Suprapubic skin (tissue), 4 donors: ENCODE measurements at regions not wholly inside any gene's neighbourhood (a gene's known extent, or its start where the extent isn't known, plus 50 kb on each side); places are given as distances from the start of the nearest gene placed in this dataset.

Experiments used
- EP300 ChIP-seq: sonication (generic); formaldehyde crosslinking; IDR thresholded peaks from one replicate; pipeline ENCODE4 v1.6.1; 2017; ENCODE audit warnings: antibody characterized with exemption
- POLR2A ChIP-seq, 2 donors: fragments of 450-650 bp; IDR thresholded peaks; one replicate each; pipeline ENCODE4 v1.6.1; 2017; ENCODE audit warnings: antibody characterized with exemption in 2 of 2, mild to moderate bottlenecking in 2 of 2, moderate library complexity in 2 of 2
- POLR2AphosphoS5 ChIP-seq, 3 donors: sonication (generic); formaldehyde crosslinking; IDR thresholded peaks; one replicate each; pipeline ENCODE4 v1.6.1; 2017; ENCODE audit warnings: antibody characterized with exemption in 3 of 3
- TF ChIP-seq, protein P1 (sequence below), 2 donors: fragments of 200-600 bp in 1 of 2; fragments of 450-650 bp in 1 of 2; sonication (generic) in 1 of 2; IDR thresholded peaks; one replicate each; pipeline ENCODE4 v1.5.1; 2016 to 2019; ENCODE audit warnings: antibody characterized with exemption in 2 of 2, mild to moderate bottlenecking in 1 of 2, moderate library complexity in 1 of 2

DNA sequence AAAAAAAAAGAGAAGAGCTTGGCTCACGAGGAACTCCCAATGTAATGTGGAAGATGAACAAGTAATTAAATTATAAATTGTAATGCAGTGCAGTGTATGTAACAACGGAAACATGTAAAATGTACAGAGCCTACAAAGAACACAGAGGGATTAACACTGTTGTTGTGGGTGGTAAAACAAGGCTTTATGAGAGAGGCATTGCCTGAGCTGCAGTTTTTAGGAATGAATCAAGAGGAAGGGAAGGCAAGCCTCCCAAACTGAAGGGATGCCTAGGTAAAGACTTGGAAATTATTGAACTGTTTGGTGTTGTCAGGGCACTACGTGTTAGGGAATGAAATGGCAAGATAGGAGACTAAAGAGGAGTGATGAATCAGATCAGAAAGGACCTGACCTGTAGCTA lies 213.7 kb downstream of the HTR7 start:
- no peak for TF ChIP-seq POLR2A (IDR thresholded peaks at IDR 0.05)
- TF ChIP-seq POLR2AphosphoS5 (IDR thresholded peaks at IDR 0.05), result no peak
- TF ChIP-seq, protein P1, sequence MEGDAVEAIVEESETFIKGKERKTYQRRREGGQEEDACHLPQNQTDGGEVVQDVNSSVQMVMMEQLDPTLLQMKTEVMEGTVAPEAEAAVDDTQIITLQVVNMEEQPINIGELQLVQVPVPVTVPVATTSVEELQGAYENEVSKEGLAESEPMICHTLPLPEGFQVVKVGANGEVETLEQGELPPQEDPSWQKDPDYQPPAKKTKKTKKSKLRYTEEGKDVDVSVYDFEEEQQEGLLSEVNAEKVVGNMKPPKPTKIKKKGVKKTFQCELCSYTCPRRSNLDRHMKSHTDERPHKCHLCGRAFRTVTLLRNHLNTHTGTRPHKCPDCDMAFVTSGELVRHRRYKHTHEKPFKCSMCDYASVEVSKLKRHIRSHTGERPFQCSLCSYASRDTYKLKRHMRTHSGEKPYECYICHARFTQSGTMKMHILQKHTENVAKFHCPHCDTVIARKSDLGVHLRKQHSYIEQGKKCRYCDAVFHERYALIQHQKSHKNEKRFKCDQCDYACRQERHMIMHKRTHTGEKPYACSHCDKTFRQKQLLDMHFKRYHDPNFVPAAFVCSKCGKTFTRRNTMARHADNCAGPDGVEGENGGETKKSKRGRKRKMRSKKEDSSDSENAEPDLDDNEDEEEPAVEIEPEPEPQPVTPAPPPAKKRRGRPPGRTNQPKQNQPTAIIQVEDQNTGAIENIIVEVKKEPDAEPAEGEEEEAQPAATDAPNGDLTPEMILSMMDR (IDR thresholded peaks at IDR 0.05), result no peak
- no peak for TF ChIP-seq EP300
